Spleen (tissue), 11 donors: ENCODE measurements at regions not wholly inside any gene's neighbourhood (a gene's known extent, or its start where the extent isn't known, plus 50 kb on each side); places are given as distances from the start of the nearest gene placed in this dataset.
"Not testable (repeated sequence)": the region's sequence is repeated elsewhere in the genome, so short reads cannot be mapped to it uniquely, and the experiment has no call there.

Source experiments
- DNase-seq: peaks from one replicate; pipeline ENCODE4 v3.0.0-alpha.2; 2020
- H3K27ac ChIP-seq, 8 donors: fragments of 200-600 bp; sonication (generic) in 7 of 8; 1 replicate in 4 of 8; 2 replicates in 4 of 8; pipeline versions ENCODE4 v1.5.0 to v1.8.0; 2016 to 2021; ENCODE audit warnings: inconsistent platforms in 4 of 8, mild to moderate bottlenecking in 4 of 8, moderate library complexity in 1 of 8
- H3K27me3 ChIP-seq, 7 donors: fragments of 200-600 bp; sonication (generic) in 6 of 7; replicated peaks in 1 of 7; 1 replicate in 4 of 7; 2 replicates in 3 of 7; pipeline versions ENCODE4 v1.5.0 to v1.8.0; 2016 to 2021; ENCODE audit warnings: inconsistent platforms in 3 of 7, mild to moderate bottlenecking in 1 of 7
- H3K36me3 ChIP-seq, 6 donors: fragments of 200-600 bp; sonication (generic) in 5 of 6; 1 replicate in 4 of 6; 2 replicates in 2 of 6; pipeline versions ENCODE4 v1.5.0 to v1.8.0; 2016 to 2021; ENCODE audit warnings: inconsistent platforms in 2 of 6
- H3K4me1 ChIP-seq, 6 donors: fragments of 200-600 bp; sonication (generic) in 5 of 6; 1 replicate in 3 of 6; 2 replicates in 3 of 6; pipeline versions ENCODE4 v1.5.0 to v1.8.0; 2016 to 2021; ENCODE audit warnings: inconsistent platforms in 3 of 6
- H3K4me3 ChIP-seq, 8 donors: fragments of 200-600 bp; sonication (generic) in 7 of 8; 1 replicate in 4 of 8; 2 replicates in 4 of 8; pipeline versions ENCODE4 v1.5.0 to v1.8.0; 2016 to 2021; ENCODE audit warnings: inconsistent platforms in 4 of 8, mild to moderate bottlenecking in 4 of 8, moderate library complexity in 2 of 8
- H3K9me3 ChIP-seq, 8 donors: fragments of 200-600 bp; sonication (generic) in 7 of 8; 1 replicate in 4 of 8; 2 replicates in 4 of 8; pipeline versions ENCODE4 v1.5.0 to v1.8.0; 2016 to 2021; ENCODE audit warnings: inconsistent platforms in 4 of 8
- CTCF ChIP-seq, 11 experiments: fragments of 200-600 bp in 7 of 11; fragments of 450-650 bp in 4 of 11; sonication (generic) in 4 of 11; IDR thresholded peaks in 8 of 11; conservative IDR thresholded peaks in 3 of 11; 1 replicate in 7 of 11; 2 replicates in 4 of 11; pipeline versions ENCODE4 v1.4.0 to v1.8.0; 2016 to 2021; ENCODE audit warnings: antibody characterized with exemption in 11 of 11, inconsistent platforms in 4 of 11, mild to moderate bottlenecking in 1 of 11
- POLR2A ChIP-seq, 3 donors: fragments of 450-650 bp; IDR thresholded peaks; one replicate each; pipeline ENCODE4 v1.5.1; 2017; ENCODE audit warnings: antibody characterized with exemption in 3 of 3, mild to moderate bottlenecking in 1 of 3
- POLR2AphosphoS5 ChIP-seq, 3 donors: sonication (generic); formaldehyde crosslinking; IDR thresholded peaks; one replicate each; pipeline ENCODE4 v1.5.1; 2017; ENCODE audit warnings: antibody characterized with exemption in 3 of 3
- WGBS, 5 donors: extraction: QIAGEN DNeasy Blood & Tissue Kit in 3 of 5; methylation state at CpG; one replicate each; pipeline versions ENCODE4 v1.1.5 to v1.1.7; 2013 to 2018; 5-methylcytosine and 5-hydroxymethylcytosine counted together
- intact Hi-C: fragments of 100-400 bp; cut with DNase I; formaldehyde crosslinking; loops from one replicate; pipeline ENCODE4 v1.15.0; 2023; ENCODE audit warnings: low total_unique reads
- donor health status: healthy with polysubstance abuse.
- donor health status: DM: no; HTN: no; CAD: no; lungs with moderate emphysema.
- donor health status: DM: no; HTN: no; CAD: no.
- donor health status: Bipolar disorder and iron deficiency.
- donor health status: healthy.
- donor health status: DM: no; HTN: no; CAD: no.
- donor health status: DM: yes; HTN: yes; CAD: no.

GRCh38 chr2:191500566-191500883, 177.4 kb upstream of the NABP1 start:
- TF ChIP-seq POLR2AphosphoS5 (IDR thresholded peaks at IDR 0.05) (no peak), CTCF (IDR thresholded peaks at IDR 0.05 in 8 of 11, conservative IDR thresholded peaks at IDR 0.05 in 3 of 11) (no peak), POLR2A (IDR thresholded peaks at IDR 0.05) (no peak)
- H3K27me3 ChIP-seq = peaks cover 0 to 11% (median 0%) of the 10 kb centered on the region in 7 donors
- no peak overlapping the region for H3K4me3 ChIP-seq
- 41 to 73% (median 60%) methylated on average over 1 of the region's 1 CpG for WGBS, 5 donors
- intact Hi-C loops = no loop called here
- H3K27ac ChIP-seq = no peak overlapping the region
- H3K36me3 ChIP-seq = no peaks in the 10 kb centered on the region
- DNase-seq = no peak
- H3K4me1 ChIP-seq = peaks cover 0 to 12% (median 0%) of the 10 kb centered on the region in 6 donors
- no peaks in the 10 kb centered on the region for H3K9me3 ChIP-seq

- WGBS, 5 donors = 61 to 78% (median 71%) methylated on average over 9 of the region's 9 CpGs
- no peak for TF ChIP-seq POLR2AphosphoS5 (IDR thresholded peaks at IDR 0.05)
- no peak for TF ChIP-seq POLR2A (IDR thresholded peaks at IDR 0.05)
- no peak for TF ChIP-seq CTCF (IDR thresholded peaks at IDR 0.05 in 8 of 11, conservative IDR thresholded peaks at IDR 0.05 in 3 of 11)
- intact Hi-C loops = no loop called here
- peaks cover 0 to 11% (median 0%) of the 10 kb centered on the region in 7 donors for H3K27me3 ChIP-seq
- H3K36me3 ChIP-seq = no peaks in the 10 kb centered on the region
- peak overlapping the region in 1 of 8 donors; percentile 20 for H3K27ac ChIP-seq
- H3K9me3 ChIP-seq = no peaks in the 10 kb centered on the region
- DNase-seq = no peak
- H3K4me1 ChIP-seq = peaks cover 0 to 12% (median 0%) of the 10 kb centered on the region in 6 donors
- no peak overlapping the region for H3K4me3 ChIP-seq
Observed at GRCh38 chr2:191500884-191501560, 176.9 kb upstream of the NABP1 start.

- intact Hi-C loops = no loop called here
- peaks cover 0 to 11% (median 0%) of the 10 kb centered on the region in 7 donors for H3K27me3 ChIP-seq
- H3K36me3 ChIP-seq = no peaks in the 10 kb centered on the region
- DNase-seq = no peak
- WGBS, 5 donors = 58 to 88% (median 73%) methylated on average over 3 of the region's 3 CpGs
- peaks cover 0 to 3% (median 0%) of the 10 kb centered on the region in 8 donors for H3K9me3 ChIP-seq
- no peak overlapping the region for H3K27ac ChIP-seq
- H3K4me3 ChIP-seq = no peak overlapping the region
- H3K4me1 ChIP-seq = peaks cover 0 to 12% (median 0%) of the 10 kb centered on the region in 6 donors
- peak in 9 of 11 experiments; percentile 30 to 62 (median 48) for TF ChIP-seq CTCF (IDR thresholded peaks at IDR 0.05 in 8 of 11, conservative IDR thresholded peaks at IDR 0.05 in 3 of 11)
- no peak for TF ChIP-seq POLR2AphosphoS5 (IDR thresholded peaks at IDR 0.05)
Observed at GRCh38 chr2:191501561-191502168, 176.3 kb upstream of the NABP1 start.

GRCh38 chr2:191506515-191506914, 171.4 kb upstream of the NABP1 start:
- intact Hi-C loops = no loop called here
- WGBS, 5 donors = 70 to 91% (median 79%) methylated on average over 3 of the region's 3 CpGs
- no peak for TF ChIP-seq POLR2A (IDR thresholded peaks at IDR 0.05)
- no peak for TF ChIP-seq POLR2AphosphoS5 (IDR thresholded peaks at IDR 0.05)
- no peak for TF ChIP-seq CTCF (IDR thresholded peaks at IDR 0.05 in 8 of 11, conservative IDR thresholded peaks at IDR 0.05 in 3 of 11)

GRCh38 chr2:191507252-191507853, 170.6 kb upstream of the NABP1 start:
- intact Hi-C loops, DNase-seq, H3K4me1 ChIP-seq, H3K27me3 ChIP-seq, H3K36me3 ChIP-seq, H3K27ac ChIP-seq, H3K4me3 ChIP-seq: not testable (repeated sequence)
- peaks cover 0 to 15% (median 6%) of the 10 kb centered on the region in 8 donors for H3K9me3 ChIP-seq
- 73 to 88% (median 79%) methylated on average over 8 of the region's 8 CpGs for WGBS, 5 donors

More at GRCh38 chr2:191506515-191506914, 171.4 kb upstream of the NABP1 start:
- Histone ChIP-seq H3K9me3 (peaks cover 0 to 15% (median 6%) of the 10 kb centered on the region in 8 donors), H3K4me3 (no peak overlapping the region), H3K27ac (no peak overlapping the region), H3K36me3 (no peaks in the 10 kb centered on the region), H3K4me1 (peaks cover 0 to 2% (median 0%) of the 10 kb centered on the region in 6 donors), H3K27me3 (peaks cover 0 to 11% (median 0%) of the 10 kb centered on the region in 7 donors)
- DNase-seq = no peak
